BLaER1 (cell line): ENCODE measurements at regions not wholly inside any gene's neighbourhood (a gene's known extent, or its start where the extent isn't known, plus 50 kb on each side); places are given as distances from the start of the nearest gene placed in this dataset.

ENCODE experiments used
- H3K27ac ChIP-seq: shearing (Covaris generic); formaldehyde crosslinking; 2 replicates; pipeline ENCODE4 v1.8.1; 2022
- H3K27me3 ChIP-seq: shearing (Covaris generic); formaldehyde crosslinking; 2 replicates; pipeline ENCODE4 v1.8.1; 2022
- H3K36me3 ChIP-seq: shearing (Covaris generic); formaldehyde crosslinking; 2 replicates; pipeline ENCODE4 v1.8.1; 2022
- H3K4me1 ChIP-seq: shearing (Covaris generic); formaldehyde crosslinking; 2 replicates; pipeline ENCODE4 v1.8.1; 2022
- H3K4me2 ChIP-seq: shearing (Covaris generic); formaldehyde crosslinking; 2 replicates; pipeline ENCODE4 v1.8.1; 2022
- H3K4me3 ChIP-seq: shearing (Covaris generic); formaldehyde crosslinking; 2 replicates; pipeline ENCODE4 v1.8.1; 2022
- H3K9ac ChIP-seq: shearing (Covaris generic); formaldehyde crosslinking; 2 replicates; pipeline ENCODE4 v1.8.1; 2022
- H3K9me3 ChIP-seq: shearing (Covaris generic); formaldehyde crosslinking; 2 replicates; pipeline ENCODE4 v1.8.1; 2022
- H4K20me1 ChIP-seq: shearing (Covaris generic); formaldehyde crosslinking; 2 replicates; pipeline ENCODE4 v1.8.1; 2022
- Cebpa-rat ChIP-seq: shearing (Covaris generic); IDR thresholded peaks from 2 replicates; pipeline ENCODE4 v1.8.1; 2022

DNA sequence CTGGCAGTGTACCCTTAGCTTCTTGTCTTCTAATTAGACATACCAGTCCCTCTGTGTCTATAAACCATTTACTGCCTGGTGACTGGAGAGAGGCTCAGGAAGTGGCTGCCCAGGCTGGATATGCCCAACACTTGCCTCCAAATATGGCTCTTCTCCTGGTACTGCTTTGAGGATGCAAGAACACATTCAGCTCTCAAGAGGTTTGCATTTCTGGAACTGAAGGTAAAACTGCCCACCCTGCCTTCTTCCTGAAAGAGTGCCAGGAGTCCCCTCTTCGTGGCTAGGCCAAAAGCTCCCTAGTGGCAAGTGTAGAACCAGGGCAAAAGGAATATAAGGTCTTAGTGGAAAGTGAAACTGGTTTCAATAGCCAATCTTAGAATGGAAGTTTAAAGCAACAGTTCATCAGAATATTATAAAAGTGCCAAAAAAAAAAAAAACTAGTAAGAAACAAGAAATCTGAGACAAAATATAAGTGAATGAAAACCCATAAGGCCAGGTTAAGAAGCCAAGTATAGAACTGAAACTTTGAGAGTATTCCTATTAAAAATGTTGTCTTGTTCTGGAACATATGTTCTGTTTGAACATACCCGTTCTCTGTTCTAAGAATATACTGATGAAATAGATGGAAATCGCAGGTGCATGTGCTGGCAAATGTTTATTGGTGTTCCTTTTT lies 77.2 kb upstream of the CTTNBP2NL start:
- no peaks in the 10 kb centered on the region for H3K27me3 ChIP-seq
- no peaks in the 10 kb centered on the region for H4K20me1 ChIP-seq
- no peak overlapping the region; the same call in 1 of the 2 replicates for H3K4me2 ChIP-seq
- H3K9ac ChIP-seq = no peak overlapping the region
- no peak for TF ChIP-seq Cebpa-rat
- H3K27ac ChIP-seq = no peak overlapping the region
- H3K9me3 ChIP-seq = no peaks in the 10 kb centered on the region
- H3K36me3 ChIP-seq = no peaks in the 10 kb centered on the region
- no peak overlapping the region for H3K4me3 ChIP-seq
- no peaks in the 10 kb centered on the region for H3K4me1 ChIP-seq

DNA sequence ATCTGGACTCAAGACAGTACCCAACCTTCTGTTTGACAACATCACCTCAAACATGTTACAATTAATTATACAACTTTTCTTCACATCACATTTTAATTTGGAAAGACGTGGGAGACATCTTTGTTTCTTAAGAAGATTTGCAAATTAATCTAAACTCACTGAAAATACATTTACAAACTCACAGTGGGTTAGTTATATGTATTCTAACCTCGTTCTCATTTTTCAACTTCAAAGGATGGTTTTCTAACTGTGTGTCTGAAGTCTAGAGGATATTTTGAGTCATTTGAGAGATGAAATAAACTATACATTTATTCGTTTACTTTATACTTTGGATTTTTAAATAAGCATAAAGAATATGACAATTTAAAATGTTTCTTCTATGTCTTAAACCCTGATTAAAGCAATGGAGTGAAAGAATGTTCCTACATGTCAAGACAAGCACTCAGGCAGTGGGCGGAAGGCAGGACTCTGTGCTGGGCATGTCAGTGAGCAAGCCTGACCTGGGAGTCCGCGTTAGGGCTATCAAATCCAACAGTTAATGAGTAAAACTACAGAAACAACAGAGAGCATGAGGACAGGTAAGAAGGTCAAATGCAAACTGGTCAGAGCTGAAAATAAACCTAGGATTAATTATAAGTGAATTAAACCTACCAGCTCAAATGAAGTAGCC lies 76.5 kb upstream of the CTTNBP2NL start:
- TF ChIP-seq Cebpa-rat = no peak
- no peak overlapping the region for H3K9ac ChIP-seq
- H4K20me1 ChIP-seq = no peaks in the 10 kb centered on the region
- H3K4me2 ChIP-seq = no peak overlapping the region
- no peaks in the 10 kb centered on the region for H3K9me3 ChIP-seq
- H3K4me1 ChIP-seq = no peaks in the 10 kb centered on the region
- H3K36me3 ChIP-seq = no peaks in the 10 kb centered on the region
- no peaks in the 10 kb centered on the region for H3K27me3 ChIP-seq
- no peak overlapping the region for H3K4me3 ChIP-seq
- H3K27ac ChIP-seq = no peak overlapping the region

DNA sequence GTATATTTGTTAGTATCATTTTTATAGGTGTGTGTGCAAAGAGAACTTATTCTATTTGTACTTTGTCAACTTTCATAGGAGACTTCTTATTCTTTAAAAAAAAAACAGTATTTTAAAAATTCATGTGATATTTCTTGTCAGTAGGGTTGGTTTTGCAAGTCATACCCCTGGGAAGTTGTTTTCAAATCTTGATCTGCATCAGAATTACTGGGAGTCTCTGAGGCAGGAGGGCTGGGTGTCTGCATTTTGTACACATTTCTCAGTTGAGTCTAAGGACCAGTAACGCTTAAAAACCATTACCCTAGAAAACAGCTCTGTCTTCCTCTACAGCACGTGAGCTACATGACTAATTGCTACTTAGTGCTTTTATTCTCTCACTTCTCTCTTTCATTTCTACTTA lies 76.0 kb upstream of the CTTNBP2NL start:
- Histone ChIP-seq H3K9me3 (no peaks in the 10 kb centered on the region), H3K4me1 (no peaks in the 10 kb centered on the region), H3K4me3 (no peak overlapping the region), H3K27ac (no peak overlapping the region), H4K20me1 (no peaks in the 10 kb centered on the region), H3K36me3 (no peaks in the 10 kb centered on the region), H3K27me3 (no peaks in the 10 kb centered on the region), H3K4me2 (no peak overlapping the region), H3K9ac (no peak overlapping the region)
- no peak for TF ChIP-seq Cebpa-rat

DNA sequence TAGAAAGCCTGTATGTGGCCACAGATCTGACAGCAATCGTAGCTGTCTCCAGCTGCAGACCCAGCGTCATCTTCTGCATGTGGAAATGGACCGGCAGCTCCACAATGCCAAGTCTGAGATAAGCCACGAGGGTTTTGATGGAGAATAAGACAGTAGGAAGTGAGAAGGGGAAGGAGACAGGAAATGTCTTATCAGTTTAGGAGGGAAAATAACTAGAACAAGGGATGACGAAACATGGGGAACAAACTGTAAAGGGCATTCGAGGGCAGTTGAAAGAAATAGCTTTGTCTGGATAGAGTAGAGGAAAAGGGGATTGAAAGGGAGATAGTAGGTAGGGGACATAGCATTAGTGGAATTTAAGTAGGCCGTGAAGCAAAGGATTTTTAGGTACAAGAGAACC lies 74.0 kb upstream of the CTTNBP2NL start:
- no peaks in the 10 kb centered on the region for H3K27me3 ChIP-seq
- H3K36me3 ChIP-seq = no peaks in the 10 kb centered on the region
- H3K4me3 ChIP-seq = no peak overlapping the region
- H3K4me2 ChIP-seq = no peak overlapping the region
- H3K4me1 ChIP-seq = no peaks in the 10 kb centered on the region
- no peaks in the 10 kb centered on the region for H4K20me1 ChIP-seq
- no peaks in the 10 kb centered on the region for H3K9me3 ChIP-seq
- no peak for TF ChIP-seq Cebpa-rat
- H3K27ac ChIP-seq = no peak overlapping the region
- no peak overlapping the region for H3K9ac ChIP-seq

DNA sequence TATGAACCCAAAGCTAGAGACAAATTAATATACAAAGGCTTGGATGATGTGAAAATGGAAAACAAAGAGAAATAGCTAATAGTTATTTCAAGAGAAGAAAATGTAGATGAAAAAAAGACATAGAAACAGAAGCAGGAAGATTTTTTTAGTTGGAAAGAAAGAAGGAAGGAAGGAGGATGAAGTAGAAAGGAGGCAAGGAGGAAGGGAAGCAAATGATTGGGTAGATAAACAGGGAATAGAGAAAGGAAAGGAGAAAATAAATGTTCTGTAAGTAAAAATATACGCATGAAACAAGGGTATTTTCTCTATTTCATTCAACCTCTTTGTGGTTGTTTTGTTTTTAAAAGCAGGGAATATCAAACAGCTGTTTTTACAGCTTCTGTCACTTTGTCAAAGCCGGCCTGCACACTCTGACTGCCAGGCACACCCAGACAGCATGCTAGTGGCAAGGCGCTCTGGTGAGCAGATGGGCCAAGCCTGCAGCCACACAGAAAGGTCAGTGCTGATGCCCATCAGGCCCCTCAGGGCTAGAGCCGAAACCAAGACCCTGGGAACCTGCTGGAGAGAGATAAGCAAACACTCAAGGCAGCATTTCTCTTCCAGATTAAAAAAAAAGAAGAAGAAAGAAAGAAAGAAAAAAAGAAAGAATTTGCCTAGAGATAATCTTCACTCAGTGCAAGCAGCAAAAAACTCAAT lies 72.9 kb upstream of the CTTNBP2NL start:
- H3K9ac ChIP-seq = no peak overlapping the region
- H3K4me3 ChIP-seq = no peak overlapping the region
- H4K20me1 ChIP-seq = no peaks in the 10 kb centered on the region
- H3K36me3 ChIP-seq = no peaks in the 10 kb centered on the region
- no peak overlapping the region for H3K4me2 ChIP-seq
- no peak for TF ChIP-seq Cebpa-rat
- no peaks in the 10 kb centered on the region for H3K27me3 ChIP-seq
- no peaks in the 10 kb centered on the region for H3K9me3 ChIP-seq
- H3K4me1 ChIP-seq = no peaks in the 10 kb centered on the region
- H3K27ac ChIP-seq = no peak overlapping the region

DNA sequence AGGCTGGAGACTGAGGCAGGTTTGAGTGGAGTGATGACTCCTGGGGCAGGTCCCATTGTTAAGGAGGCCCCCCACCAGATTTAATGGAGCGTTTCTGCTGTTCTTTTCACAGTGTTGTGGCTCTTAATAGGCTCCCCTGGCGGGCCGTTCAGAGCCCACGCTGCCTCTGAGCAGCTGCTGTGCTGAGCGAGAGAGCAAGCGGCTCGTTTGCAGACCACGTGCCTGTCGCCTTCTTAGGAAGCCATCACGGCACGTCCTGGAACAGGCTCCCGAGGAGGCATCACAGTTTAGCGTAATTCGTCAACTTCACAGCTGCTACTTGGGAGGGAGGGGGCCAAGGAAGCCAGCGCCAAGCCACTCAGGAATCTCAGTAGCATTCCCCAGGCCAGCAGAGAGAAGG lies 70.5 kb upstream of the CTTNBP2NL start:
- no peak overlapping the region for H3K4me3 ChIP-seq
- H3K27me3 ChIP-seq = no peaks in the 10 kb centered on the region
- H3K36me3 ChIP-seq = no peaks in the 10 kb centered on the region
- H3K9ac ChIP-seq = no peak overlapping the region
- TF ChIP-seq Cebpa-rat = no peak
- H3K27ac ChIP-seq = no peak overlapping the region
- H3K4me1 ChIP-seq = no peaks in the 10 kb centered on the region
- no peaks in the 10 kb centered on the region for H4K20me1 ChIP-seq
- H3K9me3 ChIP-seq = no peaks in the 10 kb centered on the region
- H3K4me2 ChIP-seq = no peak overlapping the region

DNA sequence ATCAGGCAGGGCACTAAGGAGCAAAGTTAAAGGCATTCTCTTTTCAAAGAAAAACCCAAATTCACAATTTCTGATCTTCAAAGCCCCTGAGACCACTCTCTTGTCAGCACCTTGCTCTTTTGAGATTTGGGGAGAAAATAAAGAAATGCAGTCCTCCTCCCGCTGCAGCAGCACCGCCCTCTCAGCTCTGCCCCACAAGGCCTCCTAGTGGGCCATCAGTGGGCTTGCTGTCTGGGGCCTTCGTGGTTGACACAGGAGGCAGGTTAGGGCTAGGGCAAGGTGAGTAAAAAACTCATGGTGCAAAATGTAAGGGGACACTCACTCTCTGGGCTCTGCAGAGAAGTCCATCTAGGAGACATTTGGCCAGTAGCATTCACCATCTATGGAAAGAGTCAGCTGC lies 67.4 kb upstream of the CTTNBP2NL start:
- Histone ChIP-seq H4K20me1 (no peaks in the 10 kb centered on the region), H3K9me3 (no peaks in the 10 kb centered on the region), H3K9ac (no peak overlapping the region), H3K27ac (no peak overlapping the region), H3K4me1 (no peaks in the 10 kb centered on the region), H3K4me2 (no peak overlapping the region), H3K4me3 (no peak overlapping the region), H3K36me3 (no peaks in the 10 kb centered on the region), H3K27me3 (no peaks in the 10 kb centered on the region)
- no peak for TF ChIP-seq Cebpa-rat

DNA sequence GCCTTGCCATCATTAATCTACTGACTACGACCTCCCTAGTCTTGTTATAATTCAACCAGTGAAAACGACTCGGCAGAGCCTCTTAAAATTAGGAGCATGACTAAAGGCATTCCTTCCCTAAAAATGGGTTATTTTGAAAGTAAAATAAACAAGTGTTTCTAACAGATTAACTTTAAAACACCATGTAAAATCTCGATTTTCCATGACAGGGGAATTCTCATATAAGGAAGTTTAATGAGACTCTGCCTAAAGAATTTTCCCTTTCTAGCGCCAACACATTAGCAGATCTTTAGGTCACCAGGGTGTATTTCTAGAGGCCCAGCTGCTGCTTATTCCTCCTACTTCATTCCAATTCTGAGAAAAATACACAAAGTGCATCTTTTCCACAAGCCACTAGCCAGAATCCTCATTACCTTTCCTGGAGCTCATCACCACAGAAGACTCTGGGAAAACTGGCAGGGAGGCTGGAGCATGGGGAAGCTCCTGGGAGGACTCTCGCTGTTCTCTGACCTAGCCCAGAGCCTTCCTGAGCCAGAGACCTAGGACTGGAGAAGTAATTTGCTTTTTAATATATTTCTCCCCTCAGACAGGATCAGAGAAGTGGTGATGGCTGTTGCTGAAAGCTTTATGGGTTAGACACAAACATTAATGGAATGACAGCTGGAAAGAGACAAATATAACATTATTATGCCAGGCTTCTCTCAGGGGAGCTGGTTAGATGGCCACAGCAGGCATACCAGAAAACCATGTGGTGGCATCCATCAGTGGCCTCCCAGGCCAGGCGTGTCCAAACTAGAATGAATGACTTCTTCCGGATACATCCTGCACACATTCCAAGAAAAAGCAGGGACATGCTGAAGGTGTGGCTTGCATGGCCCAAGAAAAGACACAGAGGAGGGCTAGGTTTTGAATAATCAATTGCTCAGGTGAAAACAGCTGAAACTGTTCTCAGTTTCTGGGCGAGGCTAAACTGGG lies 63.6 kb upstream of the CTTNBP2NL start:
- Histone ChIP-seq H3K4me3 (no peak overlapping the region), H3K9ac (no peak overlapping the region), H3K9me3 (no peaks in the 10 kb centered on the region), H3K27ac (no peak overlapping the region), H3K36me3 (no peaks in the 10 kb centered on the region), H3K4me1 (peaks cover 7% of the 10 kb centered on the region; the same call in 1 of the 2 replicates), H3K4me2 (no peak overlapping the region), H4K20me1 (no peaks in the 10 kb centered on the region), H3K27me3 (no peaks in the 10 kb centered on the region)
- TF ChIP-seq Cebpa-rat = no peak

DNA sequence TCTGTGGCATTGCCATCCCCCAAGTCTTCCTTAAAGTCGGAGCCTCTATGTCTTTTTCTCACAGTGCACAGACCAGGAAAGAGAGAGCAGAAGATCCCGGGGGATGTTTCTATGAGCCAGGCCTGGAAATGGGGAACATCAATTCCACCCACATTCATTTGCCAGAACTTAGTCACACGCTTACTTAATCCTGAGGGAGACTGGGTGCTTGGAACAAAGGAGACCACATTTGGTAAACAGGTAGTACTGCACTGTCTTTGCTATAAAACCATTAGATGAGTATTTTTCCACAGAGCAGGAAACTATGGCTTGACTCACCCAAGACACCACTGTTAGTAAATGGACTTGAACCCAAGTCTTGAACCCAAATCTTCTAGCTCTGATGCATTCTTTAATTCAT lies 60.7 kb upstream of the CTTNBP2NL start:
- TF ChIP-seq Cebpa-rat = no peak
- Histone ChIP-seq H3K9me3 (peaks cover 7% of the 10 kb centered on the region; the same call in 1 of the 2 replicates), H3K36me3 (no peaks in the 10 kb centered on the region), H3K27me3 (no peaks in the 10 kb centered on the region), H3K4me3 (no peak overlapping the region), H4K20me1 (no peaks in the 10 kb centered on the region), H3K4me2 (no peak overlapping the region), H3K4me1 (peaks cover 7% of the 10 kb centered on the region; the same call in 1 of the 2 replicates), H3K9ac (no peak overlapping the region), H3K27ac (no peak overlapping the region)
